B cell (primary cell): ENCODE measurements at regions not wholly inside any gene's neighbourhood (a gene's known extent, or its start where the extent isn't known, plus 50 kb on each side); places are given as distances from the start of the nearest gene placed in this dataset.

ENCODE experiments used
- ATAC-seq: fragments of 200-7000 bp; cut with Tn5 transposase; one replicate; pipeline ENCODE4 v1.10.0; 2021; ENCODE audit warnings: low read depth, mild to moderate bottlenecking, moderate number of reproducible peaks, moderate library complexity
- CTCF ChIA-PET: fragments of 350-600 bp; sonication (Branson Sonifier 250); formaldehyde crosslinking; loops from one replicate; lab custom pipeline; 2021; ENCODE audit warnings: antibody characterized with exemption, inconsistent platforms; lab: Charles Lee
- POLR2A ChIA-PET: fragments of 350-600 bp; sonication (Branson Sonifier 250); formaldehyde crosslinking; loops from one replicate; lab custom pipeline; 2021; ENCODE audit warnings: antibody characterized with exemption; lab: Charles Lee
- DNase-seq: peaks from one replicate; pipeline ENCODE4 v3.0.0; 2013
- H2AFZ ChIP-seq: 2 replicates; pipeline ENCODE4 v1.6.1; 2012; ENCODE audit warnings: mild to moderate bottlenecking, low read depth, low read length; ENCODE audit not compliant: insufficient read depth, poor library complexity, severe bottlenecking
- H3K27ac ChIP-seq, 2 donors: 1 replicate in 1 of 2; 2 replicates in 1 of 2; pipeline ENCODE4 v1.5.1; 2012 to 2013; ENCODE audit warnings: low read length in 2 of 2, mild to moderate bottlenecking in 2 of 2, moderate library complexity in 1 of 2
- H3K27me3 ChIP-seq, 4 experiments: fragments of 200-600 bp in 1 of 4; sonication (generic) in 1 of 4; replicated peaks in 1 of 4; 1 replicate in 2 of 4; 2 replicates in 2 of 4; pipeline versions ENCODE4 v1.6.1 to v1.7.0; 2013 to 2016; ENCODE audit warnings: low read length in 3 of 4, mild to moderate bottlenecking in 2 of 4, mixed read lengths in 1 of 4, moderate library complexity in 1 of 4; ENCODE audit not compliant: insufficient read depth in 4 of 4, control insufficient read depth in 3 of 4; ENCODE audit errors: control extremely low read depth in 1 of 4
- H3K36me3 ChIP-seq, 2 experiments: replicated peaks in 1 of 2; 1 replicate in 1 of 2; 2 replicates in 1 of 2; pipeline versions ENCODE4 v1.6.1 to v1.7.1; 2013; ENCODE audit warnings: low read length in 1 of 2; ENCODE audit not compliant: insufficient read depth in 2 of 2, control insufficient read depth in 1 of 2; ENCODE audit errors: control extremely low read depth in 1 of 2, extremely low read depth in 1 of 2
- H3K4me1 ChIP-seq, 2 donors: fragments of 200-600 bp in 1 of 2; sonication (generic) in 1 of 2; 1 replicate in 1 of 2; 2 replicates in 1 of 2; pipeline versions ENCODE4 v1.5.1 to v1.6.1; 2013 to 2017; ENCODE audit warnings: low read length in 2 of 2; ENCODE audit not compliant: control insufficient read depth in 2 of 2, insufficient read depth in 2 of 2
- H3K4me2 ChIP-seq: replicated peaks from 2 replicates; pipeline ENCODE3; 2012; ENCODE audit warnings: mild to moderate bottlenecking, low read depth, low read length; ENCODE audit not compliant: poor library complexity, severe bottlenecking
- H3K4me3 ChIP-seq, 5 experiments: fragments of 200-600 bp in 1 of 5; sonication (generic) in 1 of 5; 1 replicate in 3 of 5; 2 replicates in 2 of 5; pipeline versions ENCODE4 v1.5.1 to v1.7.0; 2011 to 2016; ENCODE audit warnings: low read length in 4 of 5, mild to moderate bottlenecking in 4 of 5, low read depth in 2 of 5, control low read depth in 1 of 5, moderate library complexity in 1 of 5; ENCODE audit not compliant: insufficient read depth in 1 of 5; ENCODE audit errors: control extremely low read depth in 1 of 5, extremely low read depth in 1 of 5
- H3K79me2 ChIP-seq: fragments of 200-600 bp; sonication (generic); one replicate; pipeline ENCODE4 v1.6.0; 2016; ENCODE audit warnings: low read length; ENCODE audit not compliant: control insufficient read depth, insufficient read depth
- H3K9ac ChIP-seq: fragments of 200-600 bp; sonication (generic); 2 replicates; pipeline ENCODE4 v1.6.1; 2017; ENCODE audit warnings: mild to moderate bottlenecking, low read length, moderate library complexity
- H3K9me3 ChIP-seq, 3 donors: one replicate each; pipeline versions ENCODE4 v1.6.1 to v1.7.1; 2013; ENCODE audit warnings: low read length in 2 of 3; ENCODE audit not compliant: control insufficient read depth in 2 of 3, insufficient read depth in 1 of 3; ENCODE audit errors: control extremely low read depth in 1 of 3
- H4K20me1 ChIP-seq: 2 replicates; pipeline ENCODE4 v1.6.0; 2012; ENCODE audit warnings: mild to moderate bottlenecking, low read length; ENCODE audit not compliant: insufficient read depth, control insufficient read depth, poor library complexity, severe bottlenecking
- H3K27ac Mint-ChIP-seq: one replicate; pipeline ENCODE4 v1.8.0; 2021; ENCODE audit warnings: mixed read lengths
- H3K27me3 Mint-ChIP-seq: one replicate; pipeline ENCODE4 v1.8.0; 2021; ENCODE audit warnings: mixed read lengths
- H3K4me1 Mint-ChIP-seq: one replicate; pipeline ENCODE4 v1.8.0; 2021; ENCODE audit warnings: mixed read lengths
- H3K4me3 Mint-ChIP-seq: one replicate; pipeline ENCODE4 v1.8.0; 2021; ENCODE audit warnings: mixed read lengths
- H3K9me3 Mint-ChIP-seq: one replicate; pipeline ENCODE4 v1.8.0; 2022; ENCODE audit warnings: mixed read lengths; ENCODE audit not compliant: insufficient read depth
- EZH2 ChIP-seq: IDR thresholded peaks from 2 replicates; pipeline ENCODE4 v1.6.1; 2012; ENCODE audit warnings: borderline replicate concordance, low read depth, mild to moderate bottlenecking, moderate library complexity, low read length; ENCODE audit not compliant: insufficient read depth, poor library complexity, severe bottlenecking
- WGBS: methylation state at CpG from one replicate; pipeline ENCODE4 v1.1.5; 2013; ENCODE audit warnings: missing lambda C conversion rate; ENCODE audit not compliant: insufficient coverage; 5-methylcytosine and 5-hydroxymethylcytosine counted together
- intact Hi-C: fragments of 100-400 bp; cut with micrococcal nuclease; formaldehyde crosslinking; loops from one replicate; pipeline ENCODE4 v1.10.0; 2022
- TF ChIP-seq, protein P1 (sequence below): fragments of 200-600 bp; IDR thresholded peaks from one replicate; pipeline ENCODE4 v1.8.0; 2022; ENCODE audit warnings: antibody characterized with exemption, mild to moderate bottlenecking

- H3K9me3 ChIP-seq: peaks cover 0 to 2% (median 0%) of the 10 kb centered on the region in 3 donors
- no peak overlapping the region for H3K4me2 ChIP-seq
- H3K36me3 ChIP-seq: no peaks in the 10 kb centered on the region
- Mint-ChIP-seq H3K27me3 (no peaks in the 10 kb centered on the region), H3K4me3 (no peak overlapping the region), H3K27ac (no peak overlapping the region), H3K4me1 (no peaks in the 10 kb centered on the region), H3K9me3 (no peaks in the 10 kb centered on the region)
- no peak overlapping the region for H3K9ac ChIP-seq
- TF ChIP-seq EZH2: no peak
- TF ChIP-seq, protein P1, sequence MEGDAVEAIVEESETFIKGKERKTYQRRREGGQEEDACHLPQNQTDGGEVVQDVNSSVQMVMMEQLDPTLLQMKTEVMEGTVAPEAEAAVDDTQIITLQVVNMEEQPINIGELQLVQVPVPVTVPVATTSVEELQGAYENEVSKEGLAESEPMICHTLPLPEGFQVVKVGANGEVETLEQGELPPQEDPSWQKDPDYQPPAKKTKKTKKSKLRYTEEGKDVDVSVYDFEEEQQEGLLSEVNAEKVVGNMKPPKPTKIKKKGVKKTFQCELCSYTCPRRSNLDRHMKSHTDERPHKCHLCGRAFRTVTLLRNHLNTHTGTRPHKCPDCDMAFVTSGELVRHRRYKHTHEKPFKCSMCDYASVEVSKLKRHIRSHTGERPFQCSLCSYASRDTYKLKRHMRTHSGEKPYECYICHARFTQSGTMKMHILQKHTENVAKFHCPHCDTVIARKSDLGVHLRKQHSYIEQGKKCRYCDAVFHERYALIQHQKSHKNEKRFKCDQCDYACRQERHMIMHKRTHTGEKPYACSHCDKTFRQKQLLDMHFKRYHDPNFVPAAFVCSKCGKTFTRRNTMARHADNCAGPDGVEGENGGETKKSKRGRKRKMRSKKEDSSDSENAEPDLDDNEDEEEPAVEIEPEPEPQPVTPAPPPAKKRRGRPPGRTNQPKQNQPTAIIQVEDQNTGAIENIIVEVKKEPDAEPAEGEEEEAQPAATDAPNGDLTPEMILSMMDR: no peak
- 100% methylated on average over 1 of the region's 2 CpGs for WGBS
- no peaks in the 10 kb centered on the region for H3K4me1 ChIP-seq
- ATAC-seq: no peak
- H3K4me3 ChIP-seq: no peak overlapping the region
- POLR2A ChIA-PET: no interaction called here
- intact Hi-C loops: no loop called here
- H3K79me2 ChIP-seq: no peaks in the 10 kb centered on the region
- H4K20me1 ChIP-seq: no peaks in the 10 kb centered on the region
- CTCF ChIA-PET: no interaction called here
- H2AFZ ChIP-seq: no peak overlapping the region
- no peaks in the 10 kb centered on the region for H3K27me3 ChIP-seq
- no peak for DNase-seq
- H3K27ac ChIP-seq: no peak overlapping the region
Observed at GRCh38 chr12:71242511-71242910, 84.7 kb upstream of the TSPAN8 start.

GRCh38 chr12:71240946-71241345 is 83.1 kb upstream of the TSPAN8 start:
- H3K79me2 ChIP-seq: no peaks in the 10 kb centered on the region
- Mint-ChIP-seq H3K4me3 (no peak overlapping the region), H3K27ac (no peak overlapping the region), H3K27me3 (no peaks in the 10 kb centered on the region), H3K9me3 (no peaks in the 10 kb centered on the region), H3K4me1 (no peaks in the 10 kb centered on the region)
- ChIA-PET CTCF (no interaction called here), POLR2A (no interaction called here)
- intact Hi-C loops: no loop called here
- peaks cover 0 to 2% (median 0%) of the 10 kb centered on the region in 3 donors for H3K9me3 ChIP-seq
- ATAC-seq: no peak
- H3K36me3 ChIP-seq: no peaks in the 10 kb centered on the region
- H3K4me3 ChIP-seq: no peak overlapping the region
- TF ChIP-seq, protein P1: no peak
- TF ChIP-seq EZH2: no peak
- H3K4me2 ChIP-seq: no peak overlapping the region
- H2AFZ ChIP-seq: no peak overlapping the region
- H3K27ac ChIP-seq: no peak overlapping the region
- H4K20me1 ChIP-seq: no peaks in the 10 kb centered on the region
- 89% methylated on average over 3 of the region's 3 CpGs for WGBS
- H3K9ac ChIP-seq: no peak overlapping the region
- H3K27me3 ChIP-seq: no peaks in the 10 kb centered on the region
- no peaks in the 10 kb centered on the region for H3K4me1 ChIP-seq
- DNase-seq: no peak
